ENCODE measurements at regions not wholly inside any gene's neighbourhood (a gene's known extent, or its start where the extent isn't known, plus 50 kb on each side); places are given as distances from the start of the nearest gene placed in this dataset.
"Not testable (repeated sequence)": the region's sequence is repeated elsewhere in the genome, so short reads cannot be mapped to it uniquely, and the experiment has no call there.

DNA sequence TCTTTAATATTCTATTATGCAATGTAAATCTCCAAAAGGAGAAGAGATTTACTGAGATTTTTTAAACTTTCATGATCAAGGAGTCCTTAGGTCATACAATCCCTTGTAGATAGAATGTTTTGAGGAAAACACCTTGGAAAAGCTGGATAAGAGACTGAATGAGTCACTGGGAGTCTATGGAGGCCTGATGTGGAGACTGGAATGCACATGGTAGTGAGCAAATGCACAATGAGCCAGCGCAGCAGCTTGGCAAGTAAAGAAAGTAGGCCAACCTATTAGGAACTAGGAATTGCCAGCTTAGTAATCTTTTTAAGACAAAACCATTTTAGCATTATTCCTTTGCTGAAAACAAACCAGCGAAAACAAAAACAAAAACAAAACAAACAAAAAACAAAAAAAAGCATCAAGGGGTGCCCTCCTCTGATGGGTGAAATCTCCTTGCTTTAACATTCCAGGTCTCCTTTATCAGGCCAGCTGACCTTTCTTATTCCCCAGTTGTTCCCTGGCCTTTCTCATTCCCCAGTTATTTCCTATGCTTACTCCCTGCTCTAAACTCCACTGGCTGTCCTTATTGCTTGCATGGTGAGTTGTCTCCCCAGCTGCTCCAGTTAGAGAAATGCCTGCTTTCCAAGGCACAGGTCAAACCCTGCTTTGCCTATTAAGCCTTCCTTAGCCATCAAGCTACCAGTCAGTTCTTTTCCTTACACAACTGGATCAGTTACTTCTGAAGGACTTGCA lies 135.8 kb downstream of the PLCE1 start:
- no peak for DNase-seq (ENCODE audit: low read depth)

DNA sequence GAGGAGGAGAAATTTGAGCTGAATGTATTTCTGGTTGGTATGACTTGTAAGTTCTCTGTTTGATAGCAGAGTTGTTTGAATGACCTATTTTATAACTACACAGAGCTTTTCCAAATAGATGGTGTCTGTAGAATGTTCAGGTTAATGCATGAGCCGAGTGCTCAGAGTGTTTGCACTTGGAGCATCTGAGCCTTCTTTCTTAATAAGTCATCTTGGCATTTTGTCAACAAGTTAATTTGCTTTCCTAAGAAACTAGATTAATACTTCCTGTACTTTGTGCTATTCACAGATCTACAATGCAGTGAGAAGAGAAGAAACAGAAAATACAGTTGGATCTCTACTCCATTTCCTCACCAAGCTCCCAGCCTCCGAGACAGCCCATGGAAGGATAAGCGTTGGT lies 138.2 kb downstream of the PLCE1 start:
- DNase-seq (ENCODE audit: low read depth): no peak

DNA sequence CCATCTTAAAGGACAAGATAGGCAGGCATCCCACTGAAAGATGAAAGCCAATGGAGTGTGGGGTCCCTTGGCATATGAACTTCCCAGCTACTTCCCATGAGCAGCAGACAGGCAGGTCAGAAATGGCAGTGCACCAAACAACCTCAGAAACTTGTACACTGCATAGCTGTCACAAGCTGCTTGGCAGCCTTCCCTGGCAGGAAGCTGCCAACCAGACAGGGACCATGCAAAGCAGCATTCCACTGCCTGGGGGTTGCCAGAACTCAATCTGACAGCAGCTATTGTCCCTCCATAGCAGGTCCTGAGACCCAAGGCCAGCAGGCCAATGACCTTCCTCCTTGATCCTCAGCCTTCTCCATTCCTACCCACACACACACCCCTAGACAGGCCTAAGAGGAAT lies 139.5 kb downstream of the PLCE1 start:
- DNase-seq (ENCODE audit: low read depth): no peak

DNA sequence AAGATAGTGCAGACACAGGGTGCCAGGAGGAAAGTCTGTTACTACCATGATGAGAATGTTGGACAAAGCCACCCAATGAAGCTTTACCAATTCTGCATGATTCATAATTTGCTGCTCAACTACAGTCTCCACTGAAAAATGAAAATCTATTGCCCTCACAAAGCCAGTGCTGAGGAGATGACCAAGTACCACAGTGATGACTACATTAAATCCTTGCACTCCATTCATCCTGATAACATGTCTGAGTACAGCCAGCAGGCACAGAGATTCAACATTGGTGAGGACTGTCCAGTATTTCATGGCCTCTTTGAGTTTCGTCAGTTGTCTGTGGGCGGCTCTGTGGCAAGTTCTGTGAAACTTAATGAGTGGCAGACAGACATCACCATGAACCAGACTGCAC lies 144.0 kb downstream of the PLCE1 start:
- no peak for DNase-seq (ENCODE audit: low read depth)

DNA sequence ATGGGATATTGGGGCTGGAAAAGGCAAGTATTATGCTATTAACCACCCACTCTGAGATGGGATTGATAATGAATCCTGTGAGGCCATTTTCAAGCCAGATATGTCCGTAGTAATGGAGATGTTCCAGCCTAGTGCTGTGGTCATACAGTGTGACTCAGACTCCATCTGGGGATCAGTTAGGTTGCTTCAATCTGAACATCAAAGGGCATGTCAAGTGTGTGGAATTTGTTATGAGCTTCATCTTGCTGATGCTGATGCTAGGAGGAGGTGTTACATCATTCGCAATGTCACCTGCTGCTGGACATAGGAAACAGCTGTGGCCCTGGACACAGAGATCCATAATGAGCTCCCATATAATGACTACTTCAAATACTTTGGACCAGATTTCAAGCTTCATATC lies 144.7 kb downstream of the PLCE1 start:
- no peak for DNase-seq (ENCODE audit: low read depth)

DNA sequence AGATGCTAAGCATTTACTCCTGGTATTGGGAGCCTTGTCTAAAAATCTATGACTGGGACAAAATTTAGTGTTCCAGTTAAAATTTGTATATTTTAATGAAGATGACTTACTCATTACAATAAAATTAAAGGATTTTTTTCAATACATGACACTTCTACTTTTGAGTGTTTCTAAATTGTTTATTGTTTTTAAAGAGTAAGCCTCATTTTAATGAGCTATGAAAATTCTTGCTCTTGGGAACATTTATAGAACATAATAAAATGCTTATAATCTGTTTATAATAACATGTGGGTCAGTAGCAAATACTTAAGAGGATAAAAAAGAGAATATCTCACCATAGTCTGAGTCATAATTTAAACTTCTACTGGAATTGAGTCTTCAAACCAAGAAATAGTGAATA lies 149.5 kb downstream of the PLCE1 start:
- DNase-seq (ENCODE audit: low read depth): no peak

DNA sequence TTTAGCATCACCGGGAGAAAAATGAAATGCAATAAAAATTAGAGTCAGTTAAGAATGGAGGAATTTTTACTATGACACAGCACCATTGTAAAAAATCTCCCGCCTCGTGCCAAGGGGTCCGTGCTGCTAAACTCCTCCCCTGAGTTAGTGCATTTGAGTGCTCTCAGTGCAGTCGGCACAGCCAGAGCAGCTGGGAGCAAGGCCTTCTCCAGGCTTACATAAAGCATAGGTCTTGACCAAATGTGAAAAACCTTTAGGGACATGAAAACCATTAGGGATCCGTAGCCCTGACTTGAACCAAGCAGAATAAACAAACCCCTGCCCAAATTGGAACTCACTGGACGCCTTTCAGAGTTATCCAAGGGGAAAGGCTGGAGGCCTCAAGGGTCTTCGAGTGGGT lies 152.6 kb downstream of the PLCE1 start:
- DNase-seq (ENCODE audit: low read depth): no peak

DNA sequence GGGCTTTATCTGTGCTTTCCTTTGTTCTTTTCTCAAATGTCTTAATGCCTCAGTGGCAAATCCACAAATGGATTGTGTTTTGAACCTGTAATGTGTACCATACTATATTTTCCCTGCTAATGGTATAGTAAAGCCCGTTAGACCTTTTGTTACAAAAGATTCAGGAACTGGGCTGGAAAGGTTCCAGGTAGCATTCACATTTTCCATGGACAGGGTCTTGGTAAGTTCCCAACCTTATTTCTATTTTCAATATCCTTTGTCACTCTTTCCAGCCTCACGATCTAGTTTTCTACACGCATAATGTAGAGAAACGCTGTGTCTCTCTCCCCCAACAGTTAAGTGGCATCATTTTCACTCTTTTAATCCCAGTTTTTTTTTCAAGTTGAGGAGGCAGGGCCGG lies 153.0 kb downstream of the PLCE1 start:
- DNase-seq (ENCODE audit: low read depth): no peak

DNA sequence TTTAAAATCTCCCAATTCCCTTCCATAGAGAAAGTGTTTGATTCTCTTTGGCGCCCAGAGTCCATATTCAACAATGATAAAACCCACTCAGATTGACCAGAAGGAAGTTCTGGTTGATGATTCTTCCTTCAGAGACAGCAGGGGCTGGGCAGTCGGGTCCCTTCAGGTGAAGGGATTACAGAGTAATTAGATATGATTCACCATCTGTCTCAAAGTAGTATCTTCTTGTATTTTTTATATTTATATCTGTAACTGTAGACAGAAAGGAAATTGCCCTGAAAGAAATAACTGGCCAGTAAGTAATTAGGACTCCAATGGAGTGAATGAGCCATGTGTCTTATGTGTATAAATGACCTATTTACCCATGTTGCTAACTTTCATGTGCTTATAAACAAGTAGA lies 156.0 kb downstream of the PLCE1 start:
- no peak for DNase-seq (ENCODE audit: low read depth)

DNA sequence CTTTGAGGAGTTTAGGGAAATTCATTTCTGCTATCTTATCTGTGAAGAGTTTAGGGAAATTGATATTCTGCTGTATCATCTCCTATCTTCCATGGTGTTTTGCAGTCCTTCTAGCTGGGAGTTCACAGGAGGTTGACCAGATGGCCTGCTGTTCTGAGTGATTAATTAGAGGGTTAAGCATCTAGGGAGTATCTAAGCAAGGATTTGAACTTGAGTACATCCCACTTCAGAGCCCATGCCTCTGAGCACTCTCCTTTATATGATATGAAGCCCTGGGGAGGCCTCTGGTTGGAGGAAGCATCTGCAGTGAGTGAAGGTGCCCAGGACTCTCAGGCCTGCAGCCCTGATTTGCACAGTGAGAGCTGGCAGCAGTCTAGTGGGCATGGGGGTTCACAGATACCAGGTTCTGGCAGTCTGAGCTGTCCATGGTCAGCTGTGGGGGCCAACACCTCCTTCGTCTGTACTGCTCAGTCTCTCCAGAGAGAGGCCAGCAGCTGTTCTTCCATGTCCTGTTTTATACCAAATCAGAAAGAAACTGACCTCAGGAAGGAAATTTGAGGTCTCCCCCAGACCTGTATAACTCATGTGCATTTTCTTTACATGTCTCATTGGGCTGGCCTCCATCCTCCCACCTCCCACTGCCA lies 156.9 kb downstream of the PLCE1 start:
- DNase-seq (ENCODE audit: low read depth): no peak

DNA sequence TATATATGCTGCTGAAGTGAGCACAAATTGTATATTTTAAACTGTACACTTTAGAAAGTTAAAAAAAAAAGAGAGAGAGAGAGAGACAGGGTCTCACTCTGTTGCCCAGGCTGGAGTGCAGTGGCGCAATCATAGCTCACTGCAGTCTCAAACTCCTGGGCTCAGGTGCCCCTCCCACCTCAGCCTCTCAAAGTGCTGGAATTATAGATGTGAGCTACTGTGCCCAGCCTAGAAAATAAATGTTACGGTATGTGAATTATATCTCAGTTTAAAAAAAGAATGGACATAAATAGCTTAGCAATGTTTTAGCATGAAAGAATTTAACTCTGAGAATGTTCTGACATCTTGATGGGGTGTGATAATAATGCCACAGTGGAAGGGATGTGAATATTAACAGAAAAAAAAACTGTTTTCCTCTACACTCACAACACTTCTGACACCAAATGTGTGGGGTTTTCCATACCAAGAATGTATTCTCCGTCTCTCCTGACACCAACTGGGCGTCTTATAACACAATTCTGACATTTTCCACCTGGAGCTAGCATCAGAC lies 162.1 kb downstream of the PLCE1 start:
- DNase-seq (ENCODE audit: low read depth): no peak

DNA sequence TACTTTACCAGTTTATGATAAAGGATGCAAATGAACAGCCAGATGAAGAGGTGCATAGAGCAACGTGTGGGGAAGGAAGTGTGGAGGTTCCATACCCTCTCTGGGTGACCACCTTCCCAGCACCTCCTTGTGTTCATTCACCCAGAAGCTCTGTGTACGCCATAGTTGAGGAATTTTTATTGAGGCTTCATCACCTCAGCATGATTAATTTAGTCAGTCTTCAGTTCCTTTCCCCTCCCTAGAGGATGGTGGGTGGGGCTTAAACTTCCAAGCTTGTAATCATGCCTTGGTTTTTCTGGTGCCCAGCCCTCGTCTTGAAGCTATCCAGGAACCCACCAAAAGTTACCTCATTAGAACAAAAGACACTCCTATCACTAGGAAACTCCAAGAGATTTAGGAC lies 162.7 kb downstream of the PLCE1 start:
- no peak for DNase-seq (ENCODE audit: low read depth)

DNA sequence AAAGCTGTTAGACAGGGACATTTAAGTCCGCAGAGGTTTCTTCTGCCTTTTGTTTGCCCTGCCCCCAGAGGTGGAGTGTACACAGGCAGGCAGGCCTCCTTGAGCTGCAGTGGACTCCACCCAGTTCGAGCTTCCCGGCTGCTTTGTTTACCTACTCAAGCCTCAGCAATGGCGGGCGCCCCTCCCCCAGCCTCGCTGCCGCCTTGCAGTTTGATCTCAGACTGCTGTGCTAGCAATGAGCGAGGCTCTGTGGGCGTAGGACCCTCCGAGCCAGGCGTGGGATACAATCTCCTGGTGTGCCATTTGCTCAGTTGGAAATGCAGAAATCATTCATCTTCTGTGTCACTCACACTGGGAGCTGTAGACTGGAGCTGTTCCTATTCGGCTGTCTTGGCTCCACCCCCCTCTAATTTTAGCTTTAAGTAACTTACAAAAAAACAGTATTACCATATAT lies 171.5 kb downstream of the PLCE1 start:
- DNase-seq (ENCODE audit: low read depth): not testable (repeated sequence)

DNA sequence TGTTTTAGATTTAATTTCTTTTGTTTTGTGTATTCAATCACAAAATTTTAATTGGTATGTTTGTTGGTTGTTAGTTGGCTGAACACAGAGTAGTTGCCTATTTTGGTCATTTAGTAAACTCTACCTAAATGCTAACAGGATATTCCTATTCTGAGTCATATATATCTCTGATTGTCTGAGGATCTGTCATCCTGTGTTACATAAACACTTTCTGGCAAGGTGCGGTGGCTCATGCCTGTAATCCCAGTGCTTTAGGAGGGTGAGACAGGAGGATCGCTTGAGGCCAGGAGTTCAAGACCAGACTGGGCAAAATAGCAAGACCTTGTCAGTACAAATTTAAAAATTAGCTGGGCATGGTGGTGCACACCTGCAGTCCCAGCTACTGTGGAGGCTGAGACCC lies 178.6 kb downstream of the PLCE1 start:
- no peak for DNase-seq (ENCODE audit: low read depth)

DNA sequence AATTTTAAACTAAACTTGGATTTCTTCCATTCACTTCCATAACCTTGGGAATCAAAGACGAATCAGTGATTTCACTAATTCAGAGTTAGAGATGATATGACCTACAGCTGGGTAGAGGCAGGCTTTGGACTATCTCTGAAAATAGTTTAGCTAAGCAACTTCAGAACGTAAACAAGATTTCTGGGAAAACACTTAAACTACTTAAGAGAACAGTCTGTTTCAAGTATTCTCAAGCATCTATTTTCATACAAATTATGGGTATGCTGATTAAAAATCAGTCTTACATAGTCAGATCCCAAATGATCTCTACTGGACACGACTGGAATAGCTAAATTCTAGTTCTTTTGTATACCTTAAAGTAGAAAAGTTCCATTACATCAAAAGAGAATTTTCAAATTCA lies 179.9 kb downstream of the PLCE1 start:
- no peak for DNase-seq (ENCODE audit: low read depth)

DNA sequence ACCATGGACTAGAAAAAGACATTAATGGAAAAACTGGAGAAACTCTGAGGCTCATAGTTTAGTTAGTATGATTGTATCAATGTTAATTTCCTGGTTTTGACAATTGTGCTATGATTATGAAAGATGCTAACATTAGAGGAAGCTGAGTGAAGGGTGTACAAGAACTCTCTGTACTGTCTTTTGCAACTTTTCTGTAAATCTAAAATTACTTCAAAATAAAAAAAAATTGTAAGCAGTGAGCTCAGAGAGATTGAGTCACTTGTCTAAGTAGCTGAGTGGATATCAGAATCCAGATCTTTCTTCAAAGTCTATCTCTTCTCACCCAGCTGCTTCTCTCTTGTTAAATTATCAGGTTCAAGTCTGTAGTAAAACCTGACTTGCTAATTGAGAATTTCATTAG lies 181.1 kb downstream of the PLCE1 start:
- no peak for DNase-seq (ENCODE audit: low read depth)

DNA sequence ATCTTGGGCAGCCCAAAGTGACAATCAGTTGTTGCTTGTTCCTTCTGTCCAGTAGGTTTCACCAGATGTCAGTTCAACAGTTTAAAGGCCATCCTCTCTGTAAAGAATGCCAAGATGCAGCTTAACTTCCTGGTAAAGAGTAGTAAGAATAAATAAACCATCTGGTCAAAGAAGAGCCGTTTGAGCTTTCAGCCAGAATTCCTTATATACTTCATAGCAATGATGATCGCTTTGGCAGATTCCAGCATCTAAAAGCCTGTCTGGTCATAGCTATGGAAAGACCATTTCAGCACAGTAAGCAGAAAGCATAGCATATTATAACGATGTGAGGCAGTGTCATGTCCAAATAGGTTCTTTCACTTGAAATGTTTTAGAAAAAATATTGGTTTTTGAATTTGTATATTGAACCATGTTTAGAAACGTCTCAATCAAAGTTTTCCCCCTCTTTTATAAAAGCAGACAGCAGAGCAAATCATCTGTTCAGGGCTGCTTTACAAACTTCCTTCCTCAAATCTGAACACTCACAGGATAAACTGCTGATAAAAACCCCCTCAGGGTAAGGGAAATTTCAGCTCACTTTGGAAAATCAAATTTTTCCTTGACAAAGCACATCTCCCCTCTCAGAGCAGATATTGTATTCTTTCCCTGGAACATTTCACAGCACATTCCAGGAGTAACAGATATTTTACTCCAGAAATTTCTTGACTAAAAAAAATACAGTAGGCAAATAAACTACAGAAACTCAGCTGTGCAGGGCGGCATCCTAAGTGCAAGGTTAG lies 184.1 kb downstream of the NOC3L start:
- no peak for DNase-seq (ENCODE audit: low read depth)

DNA sequence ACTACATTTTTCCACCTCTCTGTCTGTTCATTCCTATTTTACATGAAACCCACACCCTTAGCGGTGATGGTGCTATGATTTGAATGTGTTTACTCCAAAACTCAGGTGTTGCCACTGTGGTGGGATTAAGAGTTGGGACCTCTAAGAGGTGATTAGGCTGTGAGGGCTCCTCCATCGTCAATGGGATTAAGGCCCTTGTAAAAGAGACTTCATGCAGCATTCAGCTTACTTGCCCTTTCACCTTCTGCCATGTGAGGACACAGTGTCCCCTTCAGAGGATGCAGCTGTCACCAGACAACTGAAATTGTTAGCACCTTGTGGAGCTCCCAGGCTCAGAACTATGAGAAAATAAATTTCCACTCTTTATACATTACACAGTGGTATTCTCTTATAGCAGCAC lies 182.2 kb downstream of the NOC3L start:
- DNase-seq (ENCODE audit: low read depth): no peak

DNA sequence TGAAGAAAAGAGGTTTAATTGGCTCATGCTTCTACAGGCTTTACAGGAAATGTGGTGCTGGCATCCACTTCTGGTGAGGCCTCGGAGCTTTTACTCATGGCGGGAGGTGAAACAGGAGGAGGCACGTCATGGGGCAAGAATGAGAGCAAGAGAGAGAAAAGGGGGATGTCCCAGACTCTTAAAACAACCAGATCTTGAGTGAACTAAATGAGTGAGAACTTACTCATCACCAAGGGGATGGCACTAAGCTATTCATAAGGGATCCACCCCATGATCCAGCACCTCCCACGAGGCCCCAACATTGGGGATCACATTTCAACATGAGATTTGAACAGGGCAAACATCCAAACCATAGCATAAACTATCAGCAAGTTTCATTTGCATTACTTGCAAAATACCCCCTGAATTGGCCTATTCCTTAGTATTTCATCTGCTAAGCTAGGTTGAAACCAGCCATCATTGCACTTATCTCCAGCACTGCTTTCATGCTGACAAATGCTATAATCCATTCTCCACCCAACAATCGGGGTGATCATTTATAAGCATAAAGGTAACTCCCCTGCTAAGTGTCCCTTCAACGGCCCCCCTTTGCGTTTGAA lies 179.0 kb downstream of the NOC3L start:
- DNase-seq (ENCODE audit: low read depth): no peak

DNA sequence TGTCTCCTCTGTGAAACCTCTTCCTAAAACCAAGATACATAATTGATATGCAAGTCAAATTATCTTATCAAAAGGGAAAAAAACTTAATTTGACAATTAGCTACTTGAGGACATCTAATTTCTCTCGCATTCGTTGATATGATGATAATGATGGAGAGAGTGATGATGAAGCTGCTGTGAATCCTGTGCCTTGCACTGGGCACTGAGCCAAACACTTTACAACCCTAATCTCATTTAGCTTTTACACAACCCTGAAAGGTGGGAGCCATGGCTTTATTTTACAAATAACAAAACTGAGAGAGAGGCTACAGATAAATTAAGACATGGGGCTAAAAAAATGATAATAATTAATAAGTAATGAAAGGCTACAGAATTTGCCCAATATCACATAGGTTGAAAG lies 176.0 kb downstream of the NOC3L start:
- no peak for DNase-seq (ENCODE audit: low read depth)

DNA sequence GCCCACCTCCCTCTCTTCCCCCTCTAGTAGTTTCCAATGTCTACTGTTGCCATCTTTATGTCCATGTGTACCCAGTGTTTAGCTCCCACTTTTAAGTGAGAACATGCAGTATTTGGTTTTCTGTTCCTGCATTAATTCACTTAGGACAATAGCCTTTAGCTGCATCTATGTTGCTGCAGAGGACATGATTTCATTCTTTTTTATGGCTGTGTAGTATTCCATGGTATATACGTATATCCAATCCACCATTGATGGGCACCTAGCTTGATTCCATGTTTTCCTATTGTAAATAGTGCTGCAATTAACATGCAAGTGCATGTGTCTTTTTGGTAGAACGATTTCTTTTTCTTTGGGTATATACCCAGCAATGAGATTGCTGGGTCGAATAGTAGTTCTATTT lies 170.4 kb downstream of the NOC3L start:
- DNase-seq (ENCODE audit: low read depth): no peak

DNA sequence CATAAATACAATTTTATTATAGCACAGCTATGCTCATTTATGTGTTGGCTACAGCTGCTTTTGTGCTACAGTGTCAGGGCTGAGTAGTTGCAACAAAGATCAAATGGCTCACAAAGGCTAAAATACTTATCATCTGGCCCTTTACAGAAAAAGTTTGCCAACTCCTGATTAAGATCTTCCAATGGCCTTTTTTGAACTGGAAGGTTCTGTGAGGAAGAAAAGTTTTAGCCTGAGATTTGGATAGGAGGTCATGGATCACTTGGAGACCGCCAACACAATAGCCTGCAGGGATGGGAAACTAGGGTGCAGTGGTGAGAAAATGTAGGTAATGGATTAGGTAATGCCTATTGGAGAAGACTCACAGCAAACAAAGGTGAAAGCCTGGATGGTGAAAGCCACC lies 169.8 kb downstream of the NOC3L start:
- no peak for DNase-seq (ENCODE audit: low read depth)

Measured in stimulated activated CD8-positive, alpha-beta memory T cell treated with anti-CD3 and anti-CD28 coated beads, Interleukin-15, amount 100 ng/mL, for 24 hours (primary cell).